Body of pancreas (tissue), 4 donors: ENCODE measurements at regions not wholly inside any gene's neighbourhood (a gene's known extent, or its start where the extent isn't known, plus 50 kb on each side); places are given as distances from the start of the nearest gene placed in this dataset.

ENCODE experiments used
- POLR2A ChIP-seq, 3 donors: fragments of 450-650 bp; IDR thresholded peaks; one replicate each; pipeline ENCODE4 v1.6.1; 2016; ENCODE audit warnings: antibody characterized with exemption in 3 of 3, mild to moderate bottlenecking in 2 of 3
- TF ChIP-seq, protein P1 (sequence below), 7 experiments: fragments of 450-650 bp in 4 of 7; fragments of 200-600 bp in 3 of 7; sonication (generic) in 3 of 7; IDR thresholded peaks; one replicate each; pipeline ENCODE4 v1.5.1; 2016 to 2019; ENCODE audit warnings: antibody characterized with exemption in 7 of 7

DNA sequence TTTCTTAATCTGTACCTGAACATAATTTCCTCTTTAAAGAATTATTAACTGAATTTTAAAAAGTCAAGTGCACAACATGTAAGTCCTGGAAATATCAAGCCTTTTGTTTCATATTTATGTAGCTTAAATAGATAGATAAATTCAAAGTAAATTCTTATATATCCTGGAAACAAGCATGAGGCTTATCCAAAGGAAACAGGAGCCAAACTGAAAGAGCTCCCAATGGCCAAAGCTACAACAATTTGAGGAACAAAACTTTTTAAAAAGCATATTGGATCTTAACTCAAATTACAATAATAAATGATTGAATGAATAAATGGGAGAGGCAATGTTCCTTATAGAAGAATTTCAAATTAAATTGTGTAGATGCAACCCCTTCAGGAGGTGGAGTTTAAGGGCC, 679.1 kb downstream of the METTL4 start:
- TF ChIP-seq, protein P1, sequence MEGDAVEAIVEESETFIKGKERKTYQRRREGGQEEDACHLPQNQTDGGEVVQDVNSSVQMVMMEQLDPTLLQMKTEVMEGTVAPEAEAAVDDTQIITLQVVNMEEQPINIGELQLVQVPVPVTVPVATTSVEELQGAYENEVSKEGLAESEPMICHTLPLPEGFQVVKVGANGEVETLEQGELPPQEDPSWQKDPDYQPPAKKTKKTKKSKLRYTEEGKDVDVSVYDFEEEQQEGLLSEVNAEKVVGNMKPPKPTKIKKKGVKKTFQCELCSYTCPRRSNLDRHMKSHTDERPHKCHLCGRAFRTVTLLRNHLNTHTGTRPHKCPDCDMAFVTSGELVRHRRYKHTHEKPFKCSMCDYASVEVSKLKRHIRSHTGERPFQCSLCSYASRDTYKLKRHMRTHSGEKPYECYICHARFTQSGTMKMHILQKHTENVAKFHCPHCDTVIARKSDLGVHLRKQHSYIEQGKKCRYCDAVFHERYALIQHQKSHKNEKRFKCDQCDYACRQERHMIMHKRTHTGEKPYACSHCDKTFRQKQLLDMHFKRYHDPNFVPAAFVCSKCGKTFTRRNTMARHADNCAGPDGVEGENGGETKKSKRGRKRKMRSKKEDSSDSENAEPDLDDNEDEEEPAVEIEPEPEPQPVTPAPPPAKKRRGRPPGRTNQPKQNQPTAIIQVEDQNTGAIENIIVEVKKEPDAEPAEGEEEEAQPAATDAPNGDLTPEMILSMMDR (IDR thresholded peaks at IDR 0.05) = no peak
- no peak for TF ChIP-seq POLR2A (IDR thresholded peaks at IDR 0.05)
